Endodermal cell (in vitro differentiated cells): ENCODE measurements at regions not wholly inside any gene's neighbourhood (a gene's known extent, or its start where the extent isn't known, plus 50 kb on each side); places are given as distances from the start of the nearest gene placed in this dataset.

Experiments
- DNase-seq: peaks from one replicate; pipeline ENCODE4 v3.0.0-alpha.2; 2017
- H3K27ac ChIP-seq: 2 replicates; pipeline ENCODE4 v1.5.1; 2013; ENCODE audit warnings: mild to moderate bottlenecking, low read depth, low read length, moderate library complexity
- H3K27me3 ChIP-seq: 2 replicates; pipeline ENCODE4 v1.6.1; 2013; ENCODE audit warnings: mild to moderate bottlenecking, low read length, moderate library complexity; ENCODE audit not compliant: insufficient read depth, control insufficient read depth, poor library complexity, severe bottlenecking
- H3K36me3 ChIP-seq: 2 replicates; pipeline ENCODE4 v1.7.0; 2013; ENCODE audit warnings: mild to moderate bottlenecking, low read length, moderate library complexity; ENCODE audit not compliant: control insufficient read depth, insufficient read depth
- H3K4me1 ChIP-seq: one replicate; pipeline ENCODE4 v1.7.0; 2013; ENCODE audit warnings: low read length; ENCODE audit not compliant: control insufficient read depth, insufficient read depth
- H3K4me3 ChIP-seq: 2 replicates; pipeline ENCODE4 v1.5.1; 2013; ENCODE audit warnings: mild to moderate bottlenecking, low read length, moderate library complexity
- H3K9ac ChIP-seq: 2 replicates; pipeline ENCODE4 v1.6.1; 2013; ENCODE audit warnings: mild to moderate bottlenecking, low read length, moderate library complexity; ENCODE audit not compliant: poor library complexity, severe bottlenecking; ENCODE audit errors: extremely low read depth
- H3K9me3 ChIP-seq: 2 replicates; pipeline ENCODE4 v1.6.1; 2013; ENCODE audit warnings: mild to moderate bottlenecking, low read length, moderate library complexity; ENCODE audit not compliant: control insufficient read depth
- H3K27ac Mint-ChIP-seq: 2 replicates; pipeline ENCODE4 v1.8.0; 2020; ENCODE audit warnings: mixed read lengths
- H3K27me3 Mint-ChIP-seq: 2 replicates; pipeline ENCODE4 v1.8.0; 2021; ENCODE audit warnings: mild to moderate bottlenecking, mixed read lengths; ENCODE audit not compliant: insufficient read depth
- H3K36me3 Mint-ChIP-seq: 2 replicates; pipeline ENCODE4 v1.8.0; 2020; ENCODE audit warnings: low read depth, mixed read lengths
- H3K4me1 Mint-ChIP-seq: 2 replicates; pipeline ENCODE4 v1.8.0; 2020; ENCODE audit warnings: mixed read lengths
- H3K4me3 Mint-ChIP-seq: 2 replicates; pipeline ENCODE4 v1.8.0; 2020; ENCODE audit warnings: mild to moderate bottlenecking, moderate library complexity, mixed read lengths
- H3K9me3 Mint-ChIP-seq: 2 replicates; pipeline ENCODE4 v1.8.0; 2020; ENCODE audit warnings: mild to moderate bottlenecking, mixed read lengths
- WGBS, 2 experiments: methylation state at CpG; one replicate each; pipeline versions ENCODE4 v1.1.5 to v1.1.7; 2013; ENCODE audit warnings: missing lambda C conversion rate in 2 of 2, mixed read lengths in 1 of 2; ENCODE audit not compliant: insufficient coverage in 1 of 2, insufficient read length in 1 of 2; 5-methylcytosine and 5-hydroxymethylcytosine counted together
- TF ChIP-seq, protein P1 (sequence below): fragments of 200-600 bp; sonication (generic); conservative IDR thresholded peaks from 2 replicates; pipeline ENCODE4 v1.5.0; 2021; ENCODE audit warnings: antibody characterized with exemption, mild to moderate bottlenecking

DNA sequence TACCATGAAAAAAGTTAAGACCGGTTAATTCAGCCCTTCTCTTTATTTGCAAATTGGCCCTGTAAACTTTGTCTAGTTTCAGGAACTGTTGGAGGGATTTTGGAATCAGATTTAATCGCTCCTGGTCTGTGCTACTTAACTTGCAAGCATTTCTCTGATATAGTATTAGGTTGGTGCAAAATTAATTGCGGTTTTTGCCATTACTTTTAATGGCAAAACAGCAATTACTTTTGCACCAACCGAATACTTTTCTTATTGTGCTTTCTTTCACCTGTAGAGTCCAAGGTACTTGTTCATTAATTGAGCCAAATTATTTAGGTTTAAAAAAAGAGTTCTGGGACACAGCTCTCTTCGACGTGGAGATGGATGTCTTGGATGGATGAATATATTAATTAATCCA lies 92.8 kb upstream of the HNRNPU start:
- no peak for DNase-seq
- no peaks in the 10 kb centered on the region for H3K27me3 ChIP-seq
- H3K27ac ChIP-seq = no peak overlapping the region
- H3K36me3 ChIP-seq = no peaks in the 10 kb centered on the region
- peaks cover 4% of the 10 kb centered on the region for H3K4me1 ChIP-seq
- no peaks in the 10 kb centered on the region for H3K36me3 Mint-ChIP-seq
- H3K27me3 Mint-ChIP-seq = no peaks in the 10 kb centered on the region
- no peak overlapping the region for H3K27ac Mint-ChIP-seq
- H3K4me3 Mint-ChIP-seq = no peak overlapping the region
- H3K9me3 ChIP-seq = no peaks in the 10 kb centered on the region
- no peak overlapping the region for H3K4me3 ChIP-seq
- H3K9ac ChIP-seq = no peak overlapping the region
- TF ChIP-seq, protein P1, sequence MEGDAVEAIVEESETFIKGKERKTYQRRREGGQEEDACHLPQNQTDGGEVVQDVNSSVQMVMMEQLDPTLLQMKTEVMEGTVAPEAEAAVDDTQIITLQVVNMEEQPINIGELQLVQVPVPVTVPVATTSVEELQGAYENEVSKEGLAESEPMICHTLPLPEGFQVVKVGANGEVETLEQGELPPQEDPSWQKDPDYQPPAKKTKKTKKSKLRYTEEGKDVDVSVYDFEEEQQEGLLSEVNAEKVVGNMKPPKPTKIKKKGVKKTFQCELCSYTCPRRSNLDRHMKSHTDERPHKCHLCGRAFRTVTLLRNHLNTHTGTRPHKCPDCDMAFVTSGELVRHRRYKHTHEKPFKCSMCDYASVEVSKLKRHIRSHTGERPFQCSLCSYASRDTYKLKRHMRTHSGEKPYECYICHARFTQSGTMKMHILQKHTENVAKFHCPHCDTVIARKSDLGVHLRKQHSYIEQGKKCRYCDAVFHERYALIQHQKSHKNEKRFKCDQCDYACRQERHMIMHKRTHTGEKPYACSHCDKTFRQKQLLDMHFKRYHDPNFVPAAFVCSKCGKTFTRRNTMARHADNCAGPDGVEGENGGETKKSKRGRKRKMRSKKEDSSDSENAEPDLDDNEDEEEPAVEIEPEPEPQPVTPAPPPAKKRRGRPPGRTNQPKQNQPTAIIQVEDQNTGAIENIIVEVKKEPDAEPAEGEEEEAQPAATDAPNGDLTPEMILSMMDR = no peak
- H3K4me1 Mint-ChIP-seq = peaks cover 16% of the 10 kb centered on the region
- WGBS, 2 experiments = 90 to 92% methylated on average over 2 to 4 of the region's 6 CpGs
- H3K9me3 Mint-ChIP-seq = no peaks in the 10 kb centered on the region

DNA sequence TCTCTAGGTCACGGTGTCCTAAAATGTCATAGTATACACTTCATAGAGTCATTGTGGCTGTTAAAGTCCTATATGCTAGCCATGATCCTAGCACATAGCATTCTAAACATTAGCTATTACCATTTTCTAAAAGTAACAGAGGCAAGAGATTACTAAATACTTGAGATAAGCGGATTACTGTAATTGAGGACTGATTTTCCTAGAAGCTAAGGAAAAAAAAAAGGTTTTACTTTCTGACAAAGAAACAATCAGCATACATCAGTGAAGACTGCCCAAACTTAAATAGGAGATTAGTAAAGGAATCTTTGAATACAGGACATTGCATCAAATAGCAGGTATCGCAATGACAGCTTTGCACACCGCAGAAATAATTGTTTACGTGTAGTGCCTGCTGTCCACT lies 91.3 kb upstream of the HNRNPU start:
- TF ChIP-seq, protein P1 = no peak
- Histone ChIP-seq H3K9me3 (no peaks in the 10 kb centered on the region), H3K4me3 (no peak overlapping the region), H3K36me3 (no peaks in the 10 kb centered on the region), H3K27ac (no peak overlapping the region), H3K4me1 (peaks cover 4% of the 10 kb centered on the region), H3K27me3 (no peaks in the 10 kb centered on the region), H3K9ac (no peak overlapping the region)
- H3K36me3 Mint-ChIP-seq = no peaks in the 10 kb centered on the region
- no peaks in the 10 kb centered on the region for H3K27me3 Mint-ChIP-seq
- H3K4me1 Mint-ChIP-seq = peaks cover 10% of the 10 kb centered on the region
- H3K27ac Mint-ChIP-seq = no peak overlapping the region
- 94 to 100% methylated on average over 4 to 5 of the region's 5 CpGs for WGBS, 2 experiments
- no peak overlapping the region for H3K4me3 Mint-ChIP-seq
- H3K9me3 Mint-ChIP-seq = no peaks in the 10 kb centered on the region
- DNase-seq = no peak

DNA sequence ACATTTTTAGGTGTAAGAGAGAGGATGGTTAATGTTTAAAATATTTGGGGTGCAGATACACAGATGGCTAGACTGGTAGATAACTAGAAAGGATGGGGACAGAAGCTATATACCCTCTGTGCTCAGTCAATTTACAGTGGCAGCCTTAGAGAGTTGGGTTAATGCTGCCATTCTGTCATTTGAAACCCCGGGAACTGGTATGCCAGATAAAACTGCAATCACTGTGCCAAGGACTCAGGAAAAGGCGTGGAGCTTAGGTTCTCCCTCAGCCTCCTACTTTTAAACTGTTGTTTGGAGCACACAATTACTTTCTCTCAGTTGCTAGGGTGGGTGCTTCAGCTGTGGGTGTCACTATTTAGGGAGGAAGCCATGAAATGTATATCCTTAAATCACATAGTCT lies 90.0 kb upstream of the HNRNPU start:
- H3K4me1 Mint-ChIP-seq = peaks cover 7% of the 10 kb centered on the region
- 80 to 84% methylated on average over 1 to 2 of the region's 2 CpGs for WGBS, 2 experiments
- Histone ChIP-seq H3K27me3 (no peaks in the 10 kb centered on the region), H3K9ac (no peak overlapping the region), H3K4me3 (no peak overlapping the region), H3K9me3 (no peaks in the 10 kb centered on the region), H3K27ac (no peak overlapping the region), H3K36me3 (no peaks in the 10 kb centered on the region), H3K4me1 (peaks cover 4% of the 10 kb centered on the region)
- H3K36me3 Mint-ChIP-seq = no peaks in the 10 kb centered on the region
- no peaks in the 10 kb centered on the region for H3K27me3 Mint-ChIP-seq
- no peak overlapping the region for H3K27ac Mint-ChIP-seq
- TF ChIP-seq, protein P1 = no peak
- no peak for DNase-seq
- no peaks in the 10 kb centered on the region for H3K9me3 Mint-ChIP-seq
- H3K4me3 Mint-ChIP-seq = no peak overlapping the region
